ENCODE measurements at regions not wholly inside any gene's neighbourhood (a gene's known extent, or its start where the extent isn't known, plus 50 kb on each side); places are given as distances from the start of the nearest gene placed in this dataset.

DNA sequence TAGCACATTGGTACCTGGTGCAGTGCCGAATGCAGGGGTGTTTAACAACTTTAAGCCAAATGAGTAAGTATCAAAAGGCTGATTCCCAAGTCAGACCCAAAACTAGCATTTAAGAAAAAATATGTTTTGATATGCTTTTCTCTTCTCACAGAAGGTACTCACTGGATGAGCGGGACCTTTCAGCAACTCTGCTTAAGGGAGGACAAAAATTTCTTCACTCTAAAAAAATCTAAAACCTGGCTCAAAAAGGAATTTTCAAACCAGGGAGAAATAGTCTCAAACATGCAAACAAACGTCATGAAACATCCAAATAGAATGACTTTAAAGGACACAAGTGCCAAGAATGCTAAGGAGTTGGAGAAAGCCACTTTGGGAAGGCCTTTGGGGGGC, 962.1 kb downstream of the KCNMA1 start:
- TF ChIP-seq CTCF (IDR thresholded peaks at IDR 0.05 in 2 of 3, conservative IDR thresholded peaks at IDR 0.05 in 1 of 3; ENCODE audit: borderline replicate concordance in 1 of 3, insufficient read depth in 1 of 3, low read depth in 2 of 3, low read length in 2 of 3) (no peak), EZH2 (IDR thresholded peaks at IDR 0.05) (no peak), EZH2phosphoT487 (IDR thresholded peaks at IDR 0.05; ENCODE audit: borderline replicate concordance) (no peak), MAX (IDR thresholded peaks at IDR 0.05) (no peak), ZBTB33 (IDR thresholded peaks at IDR 0.05; ENCODE audit: extremely low read depth, insufficient replicate concordance, low read length) (no peak), POLR2AphosphoS5 (IDR thresholded peaks at IDR 0.05; ENCODE audit: low read depth, low read length) (no peak), JUND (IDR thresholded peaks at IDR 0.05) (no peak), REST (IDR thresholded peaks at IDR 0.05; ENCODE audit: low read depth) (no peak)
